ENCODE measurements at regions not wholly inside any gene's neighbourhood (a gene's known extent, or its start where the extent isn't known, plus 50 kb on each side); places are given as distances from the start of the nearest gene placed in this dataset.

GRCh38 chr11:70739811-70740487, 341.6 kb downstream of the CTTN start:
- DNase-seq, result no peak
- H3K4me3 ChIP-seq, result no peak overlapping the region
- H3K4me1 ChIP-seq, result no peaks in the 10 kb centered on the region
- no peaks in the 10 kb centered on the region for H3K27me3 ChIP-seq
- no peak for TF ChIP-seq POLR2A (IDR thresholded peaks at IDR 0.05)
- TF ChIP-seq CTCF (IDR thresholded peaks at IDR 0.05), result no peak
- no peaks in the 10 kb centered on the region for H3K9me3 ChIP-seq
- H3K27ac ChIP-seq, result no peak overlapping the region
- no peaks in the 10 kb centered on the region for H3K36me3 ChIP-seq

DNA sequence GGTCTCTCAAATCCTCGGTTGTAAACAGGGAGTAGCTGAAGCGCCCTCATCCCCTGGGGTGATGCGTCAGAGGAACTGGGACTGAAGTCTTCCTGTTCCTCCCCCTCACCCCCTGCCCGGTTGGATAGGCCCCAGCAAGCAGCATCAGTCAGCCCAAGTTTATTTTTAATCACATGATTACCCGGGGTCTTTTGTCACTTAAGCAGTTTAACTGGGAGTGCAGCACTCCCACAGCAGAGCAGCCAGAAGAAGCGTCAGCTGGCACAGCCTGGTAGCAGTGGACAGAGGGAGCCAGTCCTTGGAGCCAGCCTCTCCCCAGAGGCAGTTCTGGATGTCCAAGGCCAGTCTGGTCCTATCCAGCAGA, 342.1 kb downstream of the CTTN start:
- Histone ChIP-seq H3K27me3 (no peaks in the 10 kb centered on the region), H3K4me1 (no peaks in the 10 kb centered on the region), H3K9me3 (no peaks in the 10 kb centered on the region), H3K27ac (no peak overlapping the region), H3K4me3 (no peak overlapping the region), H3K36me3 (no peaks in the 10 kb centered on the region)
- no peak for DNase-seq
- TF ChIP-seq CTCF (IDR thresholded peaks at IDR 0.05) (no peak), POLR2A (IDR thresholded peaks at IDR 0.05) (no peak)

- Histone ChIP-seq H3K9me3 (no peaks in the 10 kb centered on the region), H3K27ac (no peak overlapping the region)
- DNase-seq, result no peak
Measured at GRCh38 chr11:70741085-70741484, 342.8 kb downstream of the CTTN start.

GRCh38 chr11:70742553-70743291, 344.4 kb downstream of the CTTN start:
- Histone ChIP-seq H3K9me3 (no peaks in the 10 kb centered on the region), H3K27ac (no peak overlapping the region), H3K4me1 (no peaks in the 10 kb centered on the region), H3K4me3 (no peak overlapping the region), H3K36me3 (no peaks in the 10 kb centered on the region), H3K27me3 (no peaks in the 10 kb centered on the region)
- peak in 1 of 3 donors; percentile 37 for DNase-seq
- no peak for TF ChIP-seq POLR2A (IDR thresholded peaks at IDR 0.05)

More at GRCh38 chr11:70741085-70741484, 342.8 kb downstream of the CTTN start:
- TF ChIP-seq POLR2A (IDR thresholded peaks at IDR 0.05) (no peak), CTCF (IDR thresholded peaks at IDR 0.05) (no peak)
- Histone ChIP-seq H3K4me3 (no peak overlapping the region), H3K4me1 (no peaks in the 10 kb centered on the region), H3K27me3 (no peaks in the 10 kb centered on the region), H3K36me3 (no peaks in the 10 kb centered on the region)

- TF ChIP-seq CTCF (IDR thresholded peaks at IDR 0.05), result no peak
- no peak for TF ChIP-seq POLR2A (IDR thresholded peaks at IDR 0.05)
- no peaks in the 10 kb centered on the region for H3K36me3 ChIP-seq
Measured at GRCh38 chr11:70743329-70743728, 345.0 kb downstream of the CTTN start.

GRCh38 chr11:70743941-70744351, 345.6 kb downstream of the CTTN start:
- peak in 1 of 3 donors; percentile 27 for DNase-seq
- Histone ChIP-seq H3K9me3 (no peaks in the 10 kb centered on the region), H3K27me3 (no peaks in the 10 kb centered on the region), H3K4me1 (no peaks in the 10 kb centered on the region), H3K36me3 (no peaks in the 10 kb centered on the region), H3K27ac (no peak overlapping the region), H3K4me3 (no peak overlapping the region)
- TF ChIP-seq POLR2A (IDR thresholded peaks at IDR 0.05), result no peak
- TF ChIP-seq CTCF (IDR thresholded peaks at IDR 0.05), result no peak

More at GRCh38 chr11:70743329-70743728, 345.0 kb downstream of the CTTN start:
- Histone ChIP-seq H3K27ac (no peak overlapping the region), H3K27me3 (no peaks in the 10 kb centered on the region), H3K9me3 (no peaks in the 10 kb centered on the region), H3K4me3 (no peak overlapping the region), H3K4me1 (no peaks in the 10 kb centered on the region)
- no peak for DNase-seq
